Fibroblast of lung (primary cell): ENCODE measurements at regions not wholly inside any gene's neighbourhood (a gene's known extent, or its start where the extent isn't known, plus 50 kb on each side); places are given as distances from the start of the nearest gene placed in this dataset.

Source experiments
- EZH2 ChIP-seq: IDR thresholded peaks from 2 replicates; pipeline ENCODE4 v1.5.1; 2012; ENCODE audit warnings: low read length, control low read depth, mild to moderate bottlenecking; ENCODE audit errors: missing control alignments
- TF ChIP-seq, protein P1 (sequence below), 2 donors: IDR thresholded peaks in 1 of 2; conservative IDR thresholded peaks in 1 of 2; 1 replicate in 1 of 2; 2 replicates in 1 of 2; pipeline ENCODE4 v1.5.1; 2011 to 2012; ENCODE audit warnings: low read length in 2 of 2, control low read depth in 1 of 2, inconsistent platforms in 1 of 2, low read depth in 1 of 2, mild to moderate bottlenecking in 1 of 2

DNA sequence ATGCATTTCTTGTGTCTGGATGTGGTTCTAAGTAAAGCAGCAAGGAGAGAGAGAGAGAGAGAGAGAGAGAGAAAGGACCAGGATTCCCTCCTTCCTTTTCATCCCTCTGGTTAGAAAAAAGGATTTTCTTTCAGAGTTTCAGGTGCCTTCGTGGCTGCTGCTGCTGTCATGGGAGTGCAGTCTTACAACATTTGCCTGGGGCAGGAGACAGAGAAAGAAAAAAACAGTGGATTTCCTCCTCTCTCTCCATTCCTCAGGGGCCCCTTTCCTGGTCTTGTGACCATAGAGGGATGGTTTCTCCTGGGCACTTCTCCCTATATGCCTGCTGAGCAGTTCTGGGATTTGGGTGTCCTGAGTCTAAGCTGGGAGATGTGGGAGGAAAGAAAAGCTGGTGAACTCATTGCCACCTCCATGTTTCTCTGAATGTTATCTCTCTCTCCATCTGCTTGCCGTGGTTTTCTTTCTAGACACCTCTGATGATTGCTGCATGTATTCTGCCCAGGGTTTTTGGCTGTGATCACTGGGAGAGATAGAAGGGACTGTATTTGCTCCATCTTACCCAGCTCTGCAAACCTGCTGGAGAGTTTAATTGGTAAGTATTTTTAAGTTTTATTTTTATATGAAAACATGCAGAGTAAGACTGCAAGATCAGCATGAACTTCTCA is 142.4 kb upstream of the RGMA start:
- TF ChIP-seq, protein P1, sequence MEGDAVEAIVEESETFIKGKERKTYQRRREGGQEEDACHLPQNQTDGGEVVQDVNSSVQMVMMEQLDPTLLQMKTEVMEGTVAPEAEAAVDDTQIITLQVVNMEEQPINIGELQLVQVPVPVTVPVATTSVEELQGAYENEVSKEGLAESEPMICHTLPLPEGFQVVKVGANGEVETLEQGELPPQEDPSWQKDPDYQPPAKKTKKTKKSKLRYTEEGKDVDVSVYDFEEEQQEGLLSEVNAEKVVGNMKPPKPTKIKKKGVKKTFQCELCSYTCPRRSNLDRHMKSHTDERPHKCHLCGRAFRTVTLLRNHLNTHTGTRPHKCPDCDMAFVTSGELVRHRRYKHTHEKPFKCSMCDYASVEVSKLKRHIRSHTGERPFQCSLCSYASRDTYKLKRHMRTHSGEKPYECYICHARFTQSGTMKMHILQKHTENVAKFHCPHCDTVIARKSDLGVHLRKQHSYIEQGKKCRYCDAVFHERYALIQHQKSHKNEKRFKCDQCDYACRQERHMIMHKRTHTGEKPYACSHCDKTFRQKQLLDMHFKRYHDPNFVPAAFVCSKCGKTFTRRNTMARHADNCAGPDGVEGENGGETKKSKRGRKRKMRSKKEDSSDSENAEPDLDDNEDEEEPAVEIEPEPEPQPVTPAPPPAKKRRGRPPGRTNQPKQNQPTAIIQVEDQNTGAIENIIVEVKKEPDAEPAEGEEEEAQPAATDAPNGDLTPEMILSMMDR (conservative IDR thresholded peaks at IDR 0.05 in 1 of 2, IDR thresholded peaks at IDR 0.05 in 1 of 2; ENCODE audit: low read depth in 1 of 2, low read length in 2 of 2) = no peak
- TF ChIP-seq EZH2 = no peak
